ENCODE measurements at regions not wholly inside any gene's neighbourhood (a gene's known extent, or its start where the extent isn't known, plus 50 kb on each side); places are given as distances from the start of the nearest gene placed in this dataset.

- peaks cover 5% of the 10 kb centered on the region for H3K4me1 ChIP-seq
- H3K27me3 ChIP-seq (ENCODE audit: insufficient read depth in 3 of 3, low read length in 2 of 3) = no peaks in the 10 kb centered on the region
- ATAC-seq (no peak), DNase-seq (no peak)
- intact Hi-C loops (cut with DNase I) = no loop called here
- TF ChIP-seq, protein P1, sequence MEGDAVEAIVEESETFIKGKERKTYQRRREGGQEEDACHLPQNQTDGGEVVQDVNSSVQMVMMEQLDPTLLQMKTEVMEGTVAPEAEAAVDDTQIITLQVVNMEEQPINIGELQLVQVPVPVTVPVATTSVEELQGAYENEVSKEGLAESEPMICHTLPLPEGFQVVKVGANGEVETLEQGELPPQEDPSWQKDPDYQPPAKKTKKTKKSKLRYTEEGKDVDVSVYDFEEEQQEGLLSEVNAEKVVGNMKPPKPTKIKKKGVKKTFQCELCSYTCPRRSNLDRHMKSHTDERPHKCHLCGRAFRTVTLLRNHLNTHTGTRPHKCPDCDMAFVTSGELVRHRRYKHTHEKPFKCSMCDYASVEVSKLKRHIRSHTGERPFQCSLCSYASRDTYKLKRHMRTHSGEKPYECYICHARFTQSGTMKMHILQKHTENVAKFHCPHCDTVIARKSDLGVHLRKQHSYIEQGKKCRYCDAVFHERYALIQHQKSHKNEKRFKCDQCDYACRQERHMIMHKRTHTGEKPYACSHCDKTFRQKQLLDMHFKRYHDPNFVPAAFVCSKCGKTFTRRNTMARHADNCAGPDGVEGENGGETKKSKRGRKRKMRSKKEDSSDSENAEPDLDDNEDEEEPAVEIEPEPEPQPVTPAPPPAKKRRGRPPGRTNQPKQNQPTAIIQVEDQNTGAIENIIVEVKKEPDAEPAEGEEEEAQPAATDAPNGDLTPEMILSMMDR (IDR thresholded peaks at IDR 0.05) = no peak
- no peak overlapping the region for H3K4me3 ChIP-seq
- H3K36me3 ChIP-seq (ENCODE audit: insufficient read depth in 1 of 2, low read depth in 1 of 2) = no peaks in the 10 kb centered on the region
- 75 to 81% (median 77%) methylated on average over 8 of the region's 8 CpGs for WGBS, 3 donors
- H3K27ac ChIP-seq = no peak overlapping the region
- no peaks in the 10 kb centered on the region for H3K9me3 ChIP-seq
These were observed 94.9 kb upstream of the ITGA6 start for GRCh38 chr2:172332507-172332906.

DNA sequence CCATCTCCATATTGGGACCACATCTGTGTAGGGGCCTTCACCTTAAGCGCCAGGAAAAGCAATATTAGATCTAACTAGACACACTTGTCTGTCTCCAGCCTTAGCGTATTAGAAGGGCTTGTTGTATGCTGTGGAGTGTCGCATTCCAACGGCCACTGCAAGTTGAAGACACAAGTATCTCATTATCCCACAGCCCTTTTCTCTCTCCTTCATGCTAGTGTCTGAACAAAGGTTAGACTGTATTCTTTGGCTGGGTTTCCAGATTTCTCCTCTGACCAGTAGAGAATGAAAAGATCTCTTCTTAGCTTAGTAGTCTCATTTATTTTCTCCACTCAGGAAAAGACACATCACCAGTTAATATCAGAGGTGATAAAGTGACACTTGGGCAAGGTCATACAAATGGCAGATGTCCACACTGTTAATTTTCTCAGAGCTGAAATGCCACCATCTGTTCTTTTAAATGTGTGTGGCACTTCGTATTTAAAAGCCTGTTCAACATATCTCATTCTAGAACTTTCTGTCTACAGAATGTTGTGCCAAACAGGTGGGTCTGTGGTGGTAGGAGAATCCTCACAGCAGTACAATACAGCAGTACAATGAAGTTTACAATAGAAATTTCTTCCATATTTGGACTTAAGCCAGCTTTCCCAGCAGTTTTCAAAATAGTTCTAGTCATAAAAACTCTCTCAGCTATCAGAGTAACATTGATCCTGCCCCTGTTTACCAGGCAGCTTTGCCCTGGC, 94.0 kb upstream of the ITGA6 start:
- Histone ChIP-seq H3K27ac (no peak overlapping the region), H3K4me1 (peaks cover 5% of the 10 kb centered on the region), H3K9me3 (no peaks in the 10 kb centered on the region), H3K4me3 (no peak overlapping the region), H3K36me3 (ENCODE audit: insufficient read depth in 1 of 2, low read depth in 1 of 2) (no peaks in the 10 kb centered on the region), H3K27me3 (ENCODE audit: insufficient read depth in 3 of 3, low read length in 2 of 3) (no peaks in the 10 kb centered on the region)
- ATAC-seq (no peak), DNase-seq (no peak)
- TF ChIP-seq, protein P1 (IDR thresholded peaks at IDR 0.05) = no peak
- intact Hi-C loops (cut with DNase I) = no loop called here
- WGBS, 3 donors = 43 to 65% (median 48%) methylated on average over 5 of the region's 5 CpGs

- WGBS, 3 donors = 93 to 96% (median 96%) methylated on average over 1 of the region's 1 CpG
- Histone ChIP-seq H3K4me1 (peaks cover 5% of the 10 kb centered on the region), H3K36me3 (ENCODE audit: insufficient read depth in 1 of 2, low read depth in 1 of 2) (no peaks in the 10 kb centered on the region), H3K27ac (no peak overlapping the region), H3K9me3 (no peaks in the 10 kb centered on the region), H3K27me3 (ENCODE audit: insufficient read depth in 3 of 3, low read length in 2 of 3) (no peaks in the 10 kb centered on the region), H3K4me3 (no peak overlapping the region)
- TF ChIP-seq, protein P1 (IDR thresholded peaks at IDR 0.05) = no peak
- no peak for DNase-seq
- no peak for ATAC-seq
- intact Hi-C loops (cut with DNase I) = no loop called here
These were observed 93.4 kb upstream of the ITGA6 start for GRCh38 chr2:172333978-172334330.

DNA sequence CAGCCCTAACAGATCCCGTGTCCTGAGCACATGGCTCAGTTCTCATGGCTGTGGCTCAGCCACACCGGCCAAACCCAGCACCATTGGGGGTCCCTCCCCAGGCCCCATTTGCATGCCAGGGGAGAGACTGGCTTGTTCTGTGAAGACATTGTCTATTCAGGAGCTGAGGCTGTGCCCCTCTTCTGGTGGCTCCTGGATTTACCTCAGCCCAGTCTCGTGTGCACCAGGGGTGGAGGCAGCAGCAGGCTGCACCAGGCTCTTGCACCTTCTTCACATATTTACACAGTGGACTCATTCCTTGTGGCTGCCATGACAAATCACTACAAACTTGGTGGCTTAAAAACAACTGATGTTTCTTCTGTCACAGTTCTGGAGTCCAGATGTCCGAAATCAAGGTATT, 92.4 kb upstream of the ITGA6 start:
- intact Hi-C loops (cut with DNase I) = no loop called here
- DNase-seq = no peak

More for the DNA sequence above, 92.4 kb upstream of the ITGA6 start:
- TF ChIP-seq, protein P1 (IDR thresholded peaks at IDR 0.05) = no peak
- H3K36me3 ChIP-seq (ENCODE audit: insufficient read depth in 1 of 2, low read depth in 1 of 2) = no peaks in the 10 kb centered on the region
- H3K4me1 ChIP-seq = peaks cover 9% of the 10 kb centered on the region
- ATAC-seq = no peak
- H3K9me3 ChIP-seq = no peaks in the 10 kb centered on the region
- H3K27ac ChIP-seq = no peak overlapping the region
- 77 to 94% (median 78%) methylated on average over 4 of the region's 4 CpGs for WGBS, 3 donors
- H3K27me3 ChIP-seq (ENCODE audit: insufficient read depth in 3 of 3, low read length in 2 of 3) = no peaks in the 10 kb centered on the region
- no peak overlapping the region for H3K4me3 ChIP-seq
